PC-9 (cell line): ENCODE measurements at regions not wholly inside any gene's neighbourhood (a gene's known extent, or its start where the extent isn't known, plus 50 kb on each side); places are given as distances from the start of the nearest gene placed in this dataset.
A peak's percentile ranks its signal among the peaks of the same experiment; 100 is the strongest.

ENCODE experiments used
- BruUV-seq: library from RNA; stranded (reverse); fragments of 400-500 nt; replicated peaks from 2 replicates; lab custom pipeline; 2021; lab: Mats Ljungman, UMichigan
- CTCF ChIA-PET: fragments of 300-600 bp; sonication (Branson Sonifier 250); formaldehyde crosslinking; loops from one replicate; lab custom pipeline; 2022; ENCODE audit warnings: antibody characterized with exemption; lab: Charles Lee
- POLR2A ChIA-PET: fragments of 300-600 bp; sonication (Branson Sonifier 250); formaldehyde crosslinking; loops from one replicate; lab custom pipeline; 2022; ENCODE audit warnings: antibody characterized with exemption; ENCODE audit not compliant: unreplicated experiment; lab: Charles Lee
- DNase-seq, 2 experiments: peaks; one replicate each; pipeline versions ENCODE4 v3.0.0 to v3.0.0-alpha.2; 2015 to 2022; ENCODE audit warnings: mixed read lengths in 1 of 2
- H2AFZ ChIP-seq: fragments of 200-600 bp; sonication (generic); 2 replicates; pipeline ENCODE4 v1.8.1; 2017; ENCODE audit warnings: antibody characterized with exemption
- H3F3A ChIP-seq: fragments of 200-600 bp; sonication (generic); 2 replicates; pipeline ENCODE4 v1.8.1; 2017; ENCODE audit warnings: antibody characterized with exemption, mild to moderate bottlenecking, low read depth; ENCODE audit not compliant: insufficient read depth
- H3K27ac ChIP-seq: fragments of 200-600 bp; sonication (generic); 2 replicates; pipeline ENCODE4 v1.6.1; 2016; ENCODE audit warnings: mixed run types
- H3K27me3 ChIP-seq: fragments of 200-600 bp; sonication (generic); 2 replicates; pipeline ENCODE4 v1.6.1; 2016; ENCODE audit warnings: low read depth, mixed run types; ENCODE audit not compliant: insufficient read depth
- H3K36me3 ChIP-seq: fragments of 200-600 bp; sonication (generic); 2 replicates; pipeline ENCODE4 v1.6.1; 2016; ENCODE audit warnings: low read depth, mixed run types
- H3K4me1 ChIP-seq: fragments of 200-600 bp; sonication (generic); replicated peaks from 2 replicates; pipeline ENCODE4 v1.6.1; 2016; ENCODE audit warnings: mixed run types; ENCODE audit not compliant: insufficient read depth
- H3K4me2 ChIP-seq: fragments of 200-600 bp; sonication (generic); 2 replicates; pipeline ENCODE4 v1.6.1; 2017; ENCODE audit warnings: mixed run types
- H3K4me3 ChIP-seq: fragments of 200-600 bp; sonication (generic); 2 replicates; pipeline ENCODE4 v1.6.1; 2016; ENCODE audit warnings: mixed run types
- H3K79me2 ChIP-seq: fragments of 200-600 bp; sonication (generic); 2 replicates; pipeline ENCODE4 v1.6.1; 2017; ENCODE audit warnings: low read depth, mixed run types
- H3K9me2 ChIP-seq: fragments of 200-600 bp; sonication (generic); 2 replicates; pipeline ENCODE4 v1.8.1; 2017; ENCODE audit warnings: mild to moderate bottlenecking; ENCODE audit not compliant: insufficient read depth
- H3K9me3 ChIP-seq: fragments of 200-600 bp; sonication (generic); 2 replicates; pipeline ENCODE4 v1.8.1; 2016; ENCODE audit warnings: low read depth; ENCODE audit not compliant: insufficient read depth
- H4K20me1 ChIP-seq: fragments of 200-600 bp; sonication (generic); 2 replicates; pipeline ENCODE4 v1.8.1; 2017; ENCODE audit not compliant: insufficient read depth
- CTCF ChIP-seq: fragments of 200-600 bp; sonication (generic); conservative IDR thresholded peaks from 2 replicates; pipeline ENCODE4 v1.6.1; 2017; ENCODE audit warnings: mixed run types, antibody characterized with exemption, mild to moderate bottlenecking, moderate library complexity
- EZH2 ChIP-seq: fragments of 200-600 bp; sonication (generic); IDR thresholded peaks from 2 replicates; pipeline ENCODE4 v1.8.0; 2017; ENCODE audit warnings: antibody characterized with exemption, low read depth
- intact Hi-C: fragments of 100-400 bp; cut with micrococcal nuclease; formaldehyde crosslinking; loops from one replicate; pipeline ENCODE4 v1.10.0; 2022; ENCODE audit not compliant: unreplicated experiment

- no TSS peak for BruUV-seq
- Histone ChIP-seq H3K36me3 (no peaks in the 10 kb centered on the region), H3K9me2 (no peaks in the 10 kb centered on the region)
These were observed 87.3 kb upstream of the GRAMD2B start for GRCh38 chr5:126335886-126336285.

DNA sequence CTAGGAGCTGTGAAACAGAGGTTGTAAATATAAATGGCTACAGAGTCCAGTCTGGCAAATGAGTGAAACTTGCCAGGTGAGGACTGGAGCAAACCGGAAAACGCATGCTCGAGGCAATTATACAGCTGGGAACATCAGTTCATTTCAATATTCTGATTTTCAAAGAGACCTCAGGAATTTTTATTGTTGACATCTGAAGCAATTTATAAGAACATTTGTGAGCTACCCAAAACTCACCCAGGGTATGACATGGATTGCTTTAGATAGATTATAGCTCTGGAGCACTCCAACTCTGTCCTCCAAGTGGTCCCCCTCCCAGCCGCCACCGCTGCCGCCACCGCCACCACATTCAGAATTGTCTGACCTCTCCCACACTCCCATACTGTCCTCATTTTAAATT, 84.6 kb upstream of the GRAMD2B start:
- TF ChIP-seq CTCF (no peak), EZH2 (no peak)
- no peak for DNase-seq
- Histone ChIP-seq H3K4me1 (peaks cover 8% of the 10 kb centered on the region; the same call in 1 of the 2 replicates), H3K79me2 (no peaks in the 10 kb centered on the region), H3K27me3 (no peaks in the 10 kb centered on the region), H3K36me3 (no peaks in the 10 kb centered on the region), H3K9me3 (no peaks in the 10 kb centered on the region), H3K4me3 (no peak overlapping the region), H4K20me1 (no peaks in the 10 kb centered on the region), H3K4me2 (no peak overlapping the region), H2AFZ (no peak overlapping the region), H3K9me2 (no peaks in the 10 kb centered on the region), H3K27ac (no peak overlapping the region), H3F3A (0 out of 2 replicates have a peak, but pooled peaks cover 5% of the 10 kb centered on the region)
- ChIA-PET CTCF (interaction anchor here (2.2 kb wide), 1 partner anchor 200 kb away, joined by 35 read pairs; no protein-coding TSS in a partner anchor), POLR2A (interaction anchor here (0.5 kb wide), 1 partner anchor 463 kb away, joined by 4 read pairs; no protein-coding TSS in a partner anchor)
- intact Hi-C loops: loop anchor here (1.0 to 2.0 kb wide), 2 partner anchors 16 to 201 kb away; no protein-coding TSS in a partner anchor
- no TSS peak for BruUV-seq

More at GRCh38 chr5:126335886-126336285, 87.3 kb upstream of the GRAMD2B start:
- intact Hi-C loops: no loop called here
- Histone ChIP-seq H3K79me2 (no peaks in the 10 kb centered on the region), H3K27me3 (no peaks in the 10 kb centered on the region), H3K4me1 (no peaks in the 10 kb centered on the region), H3K4me3 (no peak overlapping the region), H3K4me2 (no peak overlapping the region), H3K9me3 (no peaks in the 10 kb centered on the region), H2AFZ (no peak overlapping the region), H3K27ac (no peak overlapping the region), H3F3A (no peaks in the 10 kb centered on the region), H4K20me1 (no peaks in the 10 kb centered on the region)
- no peak for DNase-seq
- ChIA-PET POLR2A (no interaction called here), CTCF (no interaction called here)
- no peak for TF ChIP-seq CTCF
- no peak for TF ChIP-seq EZH2

- no peak overlapping the region for H3K27ac ChIP-seq
- no peak overlapping the region for H2AFZ ChIP-seq
- no peak overlapping the region for H3K4me3 ChIP-seq
- intact Hi-C loops: loop anchor here (1.0 to 2.0 kb wide), 2 partner anchors 15 to 200 kb away; no protein-coding TSS in a partner anchor
- H3K9me2 ChIP-seq: no peaks in the 10 kb centered on the region
- H3K9me3 ChIP-seq: no peaks in the 10 kb centered on the region
- 0 out of 2 replicates have a peak, but pooled peaks cover 5% of the 10 kb centered on the region for H3F3A ChIP-seq
- H3K27me3 ChIP-seq: no peaks in the 10 kb centered on the region
- peak; percentile 30 to 50 for DNase-seq
- H3K79me2 ChIP-seq: no peaks in the 10 kb centered on the region
- no peaks in the 10 kb centered on the region for H3K36me3 ChIP-seq
- H3K4me1 ChIP-seq: peaks cover 8% of the 10 kb centered on the region; the same call in 1 of the 2 replicates
- POLR2A ChIA-PET: no interaction called here
- no peak for TF ChIP-seq EZH2
- TF ChIP-seq CTCF: peak; percentile 93
- BruUV-seq: no TSS peak
- H4K20me1 ChIP-seq: no peaks in the 10 kb centered on the region
- H3K4me2 ChIP-seq: no peak overlapping the region; the same call in 1 of the 2 replicates
- CTCF ChIA-PET: interaction anchor here (0.6 to 0.7 kb wide), 2 partner anchors 312 to 1153 kb away, joined by 3 to 4 read pairs; no protein-coding TSS in a partner anchor
These were observed 83.9 kb upstream of the GRAMD2B start for GRCh38 chr5:126339215-126339805.
